K562 (cell line): ENCODE measurements at regions not wholly inside any gene's neighbourhood (a gene's known extent, or its start where the extent isn't known, plus 50 kb on each side); places are given as distances from the start of the nearest gene placed in this dataset.

Experiments used
- ATAC-seq: fragments of 200-7000 bp; cut with Tn5 transposase; 3 replicates; pipeline ENCODE4 v1.9.1; 2020; ENCODE audit warnings: moderate library complexity
- BruUV-seq: library from RNA; stranded (reverse); fragments of 400-500 nt; replicated peaks from 2 replicates; lab custom pipeline; 2021; lab: Mats Ljungman, UMichigan
- CTCF ChIA-PET: fragments of 300-600 bp; formaldehyde crosslinking; extraction: SDS; loops from one replicate; lab custom pipeline; 2021; ENCODE audit warnings: low intra/inter-chr PET ratio; lab: Yijun Ruan, JAX
- POLR2A ChIA-PET: fragments of 300-600, 350-650 bp; sonication (Branson Sonifier 250); formaldehyde crosslinking; extraction: SDS; loops from one replicate; lab custom pipeline; 2021; ENCODE audit warnings: antibody characterized with exemption, inconsistent platforms; lab: Yijun Ruan, JAX
- DNase-seq, 4 experiments: peaks; one replicate each; pipeline versions ENCODE4 v3.0.0 to v3.0.0-alpha.2; 2011 to 2018; ENCODE audit warnings: low spot score in 3 of 4, mixed read lengths in 3 of 4; ENCODE audit errors: extremely low read depth in 1 of 4
- FAIRE-seq: peaks from 2 replicates; lab custom pipeline; 2011; peaks lifted over from hg19 to GRCh38; lab: Jason Lieb, UNC
- H2AFZ ChIP-seq: 2 replicates; pipeline ENCODE4 v1.6.0; 2011; ENCODE audit warnings: low read depth, low read length, control low read depth, inconsistent platforms
- H3K27ac ChIP-seq: fragments of 200-600 bp; 3 replicates; pipeline ENCODE4 v1.8.0; 2011; ENCODE audit warnings: low read depth, mild to moderate bottlenecking, control low read depth, inconsistent platforms, low read length, moderate library complexity, mixed read lengths; ENCODE audit errors: extremely low read depth
- H3K27me3 ChIP-seq, 2 experiments: fragments of 300-600 bp in 1 of 2; 2 replicates in 1 of 2; 3 replicates in 1 of 2; pipeline versions ENCODE4 v1.6.0 to v1.8.0; 2011; ENCODE audit warnings: inconsistent platforms in 2 of 2, low read length in 2 of 2, mild to moderate bottlenecking in 1 of 2, mixed read lengths in 1 of 2, moderate library complexity in 1 of 2; ENCODE audit not compliant: control insufficient read depth in 2 of 2, insufficient read depth in 2 of 2
- H3K36me3 ChIP-seq: fragments of 300-600 bp; 3 replicates; pipeline ENCODE4 v1.8.0; 2011; ENCODE audit warnings: mild to moderate bottlenecking, low read length, inconsistent platforms; ENCODE audit not compliant: control insufficient read depth, insufficient read depth
- H3K4me1 ChIP-seq, 2 experiments: fragments of 200-600 bp in 1 of 2; replicated peaks in 1 of 2; 2 replicates in 1 of 2; 3 replicates in 1 of 2; pipeline versions ENCODE4 v1.5.1 to v1.8.0; 2011; ENCODE audit warnings: inconsistent platforms in 2 of 2, low read length in 2 of 2, mild to moderate bottlenecking in 1 of 2, mixed read lengths in 1 of 2, moderate library complexity in 1 of 2; ENCODE audit not compliant: control insufficient read depth in 2 of 2, insufficient read depth in 2 of 2
- H3K4me2 ChIP-seq: 2 replicates; pipeline ENCODE4 v1.6.1; 2011; ENCODE audit warnings: low read length, control low read depth, inconsistent platforms, mixed read lengths; ENCODE audit not compliant: insufficient read depth
- H3K4me3 ChIP-seq: fragments of 200-600 bp; sonication (generic), shearing (Covaris generic); 2 replicates; pipeline ENCODE4 v1.5.1; 2016; ENCODE audit warnings: control low read depth, inconsistent platforms
- H3K79me2 ChIP-seq: fragments of 200-600 bp; 3 replicates; pipeline ENCODE4 v1.8.0; 2011; ENCODE audit warnings: low read length, inconsistent platforms; ENCODE audit not compliant: control insufficient read depth, insufficient read depth
- H3K9ac ChIP-seq, 2 experiments: 2 replicates each; pipeline versions ENCODE4 v1.6.0 to v1.6.1; 2011; ENCODE audit warnings: low read depth in 2 of 2, low read length in 2 of 2, control low read depth in 1 of 2, inconsistent platforms in 1 of 2, mild to moderate bottlenecking in 1 of 2, mixed read lengths in 1 of 2; ENCODE audit not compliant: insufficient read depth in 1 of 2
- H3K9me1 ChIP-seq: one replicate; pipeline ENCODE4 v1.6.0; 2011; ENCODE audit warnings: inconsistent platforms, mild to moderate bottlenecking, low read length, moderate library complexity; ENCODE audit not compliant: control insufficient read depth, insufficient read depth
- H3K9me3 ChIP-seq: replicated peaks from 2 replicates; pipeline ENCODE4 v1.5.1; 2011; ENCODE audit warnings: low read depth, low read length, inconsistent platforms; ENCODE audit not compliant: control insufficient read depth, insufficient read depth
- H4K20me1 ChIP-seq: replicated peaks from 2 replicates; pipeline ENCODE4 v1.6.1; 2011; ENCODE audit warnings: low read length, inconsistent platforms, mixed read lengths; ENCODE audit not compliant: control insufficient read depth, insufficient read depth
- BCL6 ChIP-seq: fragments of 250-450 bp; sonication (Bioruptor Pico); IDR thresholded peaks from 2 replicates; pipeline ENCODE4 v1.4.0; 2020
- EZH2 ChIP-seq: IDR thresholded peaks from 2 replicates; pipeline ENCODE4 v1.6.1; 2012; ENCODE audit warnings: low read depth, mild to moderate bottlenecking, inconsistent platforms, low read length, borderline replicate concordance
- FOS ChIP-seq: IDR thresholded peaks from 3 replicates; pipeline ENCODE4 v1.6.1; 2011; ENCODE audit not compliant: insufficient read length; ENCODE audit errors: extremely low read depth
- HLTF ChIP-seq: fragments of 450-650 bp; IDR thresholded peaks from 2 replicates; pipeline ENCODE4 v1.6.1; 2016
- HNRNPH1 ChIP-seq: fragments of 200-400 bp; formaldehyde crosslinking; optimal IDR thresholded peaks from 2 replicates; pipeline ENCODE3; 2017; ENCODE audit warnings: low read depth, mild to moderate bottlenecking, low read length, moderate library complexity
- NONO ChIP-seq, 2 experiments: fragments of 200-400 bp in 1 of 2; fragments of 450-650 bp in 1 of 2; formaldehyde crosslinking in 1 of 2; IDR thresholded peaks; 2 replicates each; pipeline ENCODE4 v1.6.1; 2017; ENCODE audit warnings: low read depth in 2 of 2, mild to moderate bottlenecking in 2 of 2, moderate library complexity in 2 of 2, low read length in 1 of 2
- PTRF ChIP-seq: fragments of 450-650 bp; IDR thresholded peaks from 2 replicates; pipeline ENCODE4 v1.6.1; 2016; ENCODE audit warnings: mild to moderate bottlenecking, missing genetic modification characterization, missing compliant biosample characterization
- RBM39 ChIP-seq: fragments of 200-400 bp; formaldehyde crosslinking; optimal IDR thresholded peaks from 2 replicates; pipeline ENCODE3; 2018; ENCODE audit warnings: low read depth, low read length
- SMAD3 ChIP-seq: fragments of 450-650 bp; formaldehyde crosslinking; conservative IDR thresholded peaks from 2 replicates; pipeline ENCODE4 v1.4.0; 2020; ENCODE audit warnings: mild to moderate bottlenecking
- ZKSCAN3 ChIP-seq: fragments of 250-450 bp; sonication (Bioruptor Pico); IDR thresholded peaks from 2 replicates; pipeline ENCODE4 v1.4.0; 2020
- ZNF347 ChIP-seq: fragments of 450-650 bp; formaldehyde crosslinking; IDR thresholded peaks from 2 replicates; pipeline ENCODE4 v1.4.0; 2020; ENCODE audit warnings: low read depth, mild to moderate bottlenecking, moderate library complexity
- ZNF764 ChIP-seq: fragments of 250-450 bp; sonication (Bioruptor Pico); IDR thresholded peaks from 2 replicates; pipeline ENCODE4 v1.4.0; 2020; ENCODE audit warnings: low read depth, mild to moderate bottlenecking, moderate library complexity
- WGBS: fragments of 100-300 bp; shearing (Covaris generic); methylation state at CpG from one replicate; pipeline ENCODE4 v1.1.6; 2016; ENCODE audit warnings: low coverage, mixed read lengths; ENCODE audit not compliant: insufficient coverage; ENCODE audit errors: missing lambda C conversion rate; 5-methylcytosine and 5-hydroxymethylcytosine counted together
- in situ Hi-C: fragments of 300-500 bp; cut with MboI; formaldehyde crosslinking; loops from 4 replicates; pipeline ENCODE4 v1.15.0; 2018; ENCODE audit warnings: inconsistent platforms, mixed read lengths
- intact Hi-C: fragments of 100-400 bp; cut with micrococcal nuclease; formaldehyde crosslinking; loops from 2 replicates; pipeline ENCODE4 v1.14.2; 2022

DNA sequence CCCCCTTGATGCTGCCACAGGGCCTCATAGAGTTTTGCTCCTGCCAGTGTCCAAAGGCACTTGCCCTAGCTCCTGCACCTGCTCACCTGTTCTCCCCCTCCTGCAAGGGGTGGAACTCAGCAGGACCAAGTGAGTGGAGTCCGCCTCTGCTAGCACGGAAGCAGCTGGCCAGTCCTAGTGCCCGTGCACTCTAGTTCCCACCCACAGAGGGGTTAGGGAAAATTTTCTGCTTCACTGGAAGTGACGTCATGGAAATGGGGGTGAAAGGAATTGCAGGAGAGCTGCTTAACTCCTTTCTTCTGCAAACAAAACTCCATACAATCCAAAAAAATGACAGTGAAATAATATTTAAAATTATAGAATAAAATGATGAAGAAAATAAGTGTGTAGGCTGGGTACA, 609.7 kb upstream of the SLITRK1 start:
- intact Hi-C loops, result no loop called here
- Histone ChIP-seq H3K27me3 (no peaks in the 10 kb centered on the region), H3K27ac (no peak overlapping the region), H3K4me3 (no peak overlapping the region), H3K4me1 (no peaks in the 10 kb centered on the region), H2AFZ (no peak overlapping the region)
- CTCF ChIA-PET, result no interaction called here
- BruUV-seq, result no TSS peak
- in situ Hi-C loops, result no loop called here
- TF ChIP-seq ZNF764 (CRISPR knock-in tag) (no peak), HLTF (no peak), FOS (no peak), HNRNPH1 (no peak), ZNF347 (no peak), PTRF (tag) (no peak), BCL6 (CRISPR knock-in tag) (no peak), RBM39 (no peak), EZH2 (no peak), ZKSCAN3 (no peak), SMAD3 (CRISPR knock-in tag) (no peak), NONO (IDR thresholded peaks at IDR 0.05; ENCODE audit: low read depth in 2 of 2, low read length in 1 of 2) (no peak)
- TF ChIP-seq, all 486 proteins: peak for 0
- Histone ChIP-seq H3K9ac (no peak overlapping the region), H3K9me1 (no peaks in the 10 kb centered on the region), H3K79me2 (no peaks in the 10 kb centered on the region), H3K9me3 (no peaks in the 10 kb centered on the region), H4K20me1 (no peaks in the 10 kb centered on the region), H3K36me3 (no peaks in the 10 kb centered on the region), H3K4me2 (no peak overlapping the region)
- no peak for DNase-seq
- 0% methylated on average over 1 of the region's 4 CpGs for WGBS
- POLR2A ChIA-PET, result no interaction called here
- no peak for FAIRE-seq
- ATAC-seq, result no peak
